B cell (primary cell): ENCODE measurements at regions not wholly inside any gene's neighbourhood (a gene's known extent, or its start where the extent isn't known, plus 50 kb on each side); places are given as distances from the start of the nearest gene placed in this dataset.

Experiments
- EZH2 ChIP-seq: IDR thresholded peaks from 2 replicates; pipeline ENCODE4 v1.6.1; 2012; ENCODE audit warnings: borderline replicate concordance, low read depth, mild to moderate bottlenecking, moderate library complexity, low read length; ENCODE audit not compliant: insufficient read depth, poor library complexity, severe bottlenecking
- TF ChIP-seq, protein P1 (sequence below): fragments of 200-600 bp; IDR thresholded peaks from one replicate; pipeline ENCODE4 v1.8.0; 2022; ENCODE audit warnings: antibody characterized with exemption, mild to moderate bottlenecking

- no peak for TF ChIP-seq EZH2
- TF ChIP-seq, protein P1, sequence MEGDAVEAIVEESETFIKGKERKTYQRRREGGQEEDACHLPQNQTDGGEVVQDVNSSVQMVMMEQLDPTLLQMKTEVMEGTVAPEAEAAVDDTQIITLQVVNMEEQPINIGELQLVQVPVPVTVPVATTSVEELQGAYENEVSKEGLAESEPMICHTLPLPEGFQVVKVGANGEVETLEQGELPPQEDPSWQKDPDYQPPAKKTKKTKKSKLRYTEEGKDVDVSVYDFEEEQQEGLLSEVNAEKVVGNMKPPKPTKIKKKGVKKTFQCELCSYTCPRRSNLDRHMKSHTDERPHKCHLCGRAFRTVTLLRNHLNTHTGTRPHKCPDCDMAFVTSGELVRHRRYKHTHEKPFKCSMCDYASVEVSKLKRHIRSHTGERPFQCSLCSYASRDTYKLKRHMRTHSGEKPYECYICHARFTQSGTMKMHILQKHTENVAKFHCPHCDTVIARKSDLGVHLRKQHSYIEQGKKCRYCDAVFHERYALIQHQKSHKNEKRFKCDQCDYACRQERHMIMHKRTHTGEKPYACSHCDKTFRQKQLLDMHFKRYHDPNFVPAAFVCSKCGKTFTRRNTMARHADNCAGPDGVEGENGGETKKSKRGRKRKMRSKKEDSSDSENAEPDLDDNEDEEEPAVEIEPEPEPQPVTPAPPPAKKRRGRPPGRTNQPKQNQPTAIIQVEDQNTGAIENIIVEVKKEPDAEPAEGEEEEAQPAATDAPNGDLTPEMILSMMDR: no peak
Observed at GRCh38 chr4:33959519-33959918, 2284.8 kb downstream of the ARAP2 start.
